Renal cortex interstitium (tissue), 11 donors: ENCODE measurements at regions not wholly inside any gene's neighbourhood (a gene's known extent, or its start where the extent isn't known, plus 50 kb on each side); places are given as distances from the start of the nearest gene placed in this dataset.
"Not testable (repeated sequence)": the region's sequence is repeated elsewhere in the genome, so short reads cannot be mapped to it uniquely, and the experiment has no call there.

ENCODE experiments used
- DNase-seq, 11 donors: peaks; one replicate each; pipeline ENCODE4 v3.0.0-alpha.2; 2013; ENCODE audit warnings: low read depth in 9 of 11, low spot score in 4 of 11; ENCODE audit errors: extremely low read depth in 1 of 11

- not testable (repeated sequence) for DNase-seq
Observed at GRCh38 chr4:187915406-187915805, 80.2 kb upstream of the ZFP42 start.

- DNase-seq = no peak
Observed at GRCh38 chr4:187919966-187920365, 75.6 kb upstream of the ZFP42 start.

GRCh38 chr4:187921946-187922623, 73.5 kb upstream of the ZFP42 start:
- DNase-seq = no peak

GRCh38 chr4:187929024-187929423, 66.5 kb upstream of the ZFP42 start:
- no peak for DNase-seq

GRCh38 chr4:187934766-187935165, 60.8 kb upstream of the ZFP42 start:
- DNase-seq = no peak

- no peak for DNase-seq
Observed at GRCh38 chr4:187937557-187937956, 58.0 kb upstream of the ZFP42 start.

GRCh38 chr4:187940299-187940698, 55.3 kb upstream of the ZFP42 start:
- DNase-seq = no peak

- no peak for DNase-seq
Observed at GRCh38 chr4:187942968-187943367, 52.6 kb upstream of the ZFP42 start.

GRCh38 chr4:187944179-187944578, 51.4 kb upstream of the ZFP42 start:
- DNase-seq = no peak
